ENCODE measurements at regions not wholly inside any gene's neighbourhood (a gene's known extent, or its start where the extent isn't known, plus 50 kb on each side); places are given as distances from the start of the nearest gene placed in this dataset.

DNA sequence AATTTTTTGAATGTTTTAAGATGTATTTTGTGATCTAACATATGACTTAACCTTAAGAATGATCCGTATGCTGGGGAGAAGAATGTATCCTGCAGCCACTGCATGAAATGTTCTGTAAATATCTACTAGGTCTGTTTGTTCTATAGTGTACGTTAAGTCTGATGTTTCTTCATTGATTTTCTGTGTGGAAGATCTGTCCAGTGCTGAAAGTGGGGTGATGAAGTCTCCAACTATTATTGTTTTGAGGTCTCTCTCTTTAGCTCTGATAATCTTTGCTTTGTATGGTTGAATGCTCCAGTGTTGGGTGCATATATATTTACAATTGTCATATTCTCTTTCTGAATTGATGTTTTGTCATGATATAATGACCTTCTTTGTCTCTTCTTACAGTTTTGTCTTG lies 82.5 kb upstream of the LHCGR start:
- 100% methylated on average over 1 of the region's 2 CpGs for WGBS (ENCODE audit: insufficient coverage)
- no peak overlapping the region for H3K4me3 Mint-ChIP-seq

DNA sequence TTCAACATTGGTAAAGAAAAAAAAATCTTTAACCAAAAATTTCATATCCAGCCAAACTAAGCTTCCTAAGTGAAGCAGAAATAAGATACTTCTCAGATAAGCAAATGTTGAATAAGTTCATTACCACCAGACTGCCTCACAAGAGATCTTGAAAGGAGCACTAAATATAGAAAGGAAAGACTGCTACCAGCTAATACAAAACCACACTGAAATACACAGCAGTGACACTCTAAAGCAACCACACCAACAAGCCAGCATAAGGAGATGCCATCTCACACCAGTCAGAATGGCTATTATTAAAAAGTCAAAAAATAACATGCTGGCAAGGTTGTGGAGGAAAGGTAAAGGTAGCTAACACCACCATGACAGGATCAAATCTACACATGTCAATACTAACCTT lies 74.0 kb upstream of the LHCGR start:
- Histone ChIP-seq H3K4me1 (ENCODE audit: control insufficient read depth in 1 of 2, insufficient read depth in 2 of 2, low read length in 2 of 2) (no peaks in the 10 kb centered on the region), H3K27ac (ENCODE audit: low read depth in 1 of 2, low read length in 2 of 2) (no peak overlapping the region), H3K36me3 (replicated peaks in 1 of 2; ENCODE audit: control insufficient read depth in 1 of 2, insufficient read depth in 2 of 2, low read length in 2 of 2) (no peaks in the 10 kb centered on the region), H3K4me2 (replicated peaks; ENCODE audit: extremely low read depth, low read length, poor library complexity, severe bottlenecking) (no peak overlapping the region), H2AFZ (ENCODE audit: insufficient read depth, low read depth, low read length, poor library complexity, severe bottlenecking) (no peak overlapping the region), H3K9ac (ENCODE audit: insufficient read depth, low read length, poor library complexity, severe bottlenecking) (no peak overlapping the region), H4K20me1 (ENCODE audit: insufficient read depth, low read length) (no peaks in the 10 kb centered on the region), H3K27me3 (ENCODE audit: control insufficient read depth in 2 of 2, insufficient read depth in 2 of 2, low read length in 2 of 2) (no peaks in the 10 kb centered on the region), H3K79me2 (ENCODE audit: insufficient read depth, low read length) (no peaks in the 10 kb centered on the region), H3K4me3 (replicated peaks in 1 of 3; ENCODE audit: low read depth in 2 of 3, low read length in 3 of 3) (no peak overlapping the region), H3K9me3 (replicated peaks in 1 of 2; ENCODE audit: control insufficient read depth in 1 of 2, insufficient read depth in 1 of 2, low read length in 2 of 2) (peaks cover 0 to 8% of the 10 kb centered on the region in 2 donors)
- no peak overlapping the region for H3K27ac Mint-ChIP-seq
- DNase-seq, result no peak
- no peaks in the 10 kb centered on the region for H3K27me3 Mint-ChIP-seq (ENCODE audit: low read depth in 3 of 3)
- no peaks in the 10 kb centered on the region for H3K4me1 Mint-ChIP-seq
- H3K9me3 Mint-ChIP-seq, result peaks cover 4 to 19% (median 10%) of the 10 kb centered on the region in 7 donors
- no peak overlapping the region for H3K4me3 Mint-ChIP-seq
- intact Hi-C loops (cut with micrococcal nuclease), result no loop called here
- no peaks in the 10 kb centered on the region for H3K36me3 Mint-ChIP-seq
- TF ChIP-seq, protein P1, sequence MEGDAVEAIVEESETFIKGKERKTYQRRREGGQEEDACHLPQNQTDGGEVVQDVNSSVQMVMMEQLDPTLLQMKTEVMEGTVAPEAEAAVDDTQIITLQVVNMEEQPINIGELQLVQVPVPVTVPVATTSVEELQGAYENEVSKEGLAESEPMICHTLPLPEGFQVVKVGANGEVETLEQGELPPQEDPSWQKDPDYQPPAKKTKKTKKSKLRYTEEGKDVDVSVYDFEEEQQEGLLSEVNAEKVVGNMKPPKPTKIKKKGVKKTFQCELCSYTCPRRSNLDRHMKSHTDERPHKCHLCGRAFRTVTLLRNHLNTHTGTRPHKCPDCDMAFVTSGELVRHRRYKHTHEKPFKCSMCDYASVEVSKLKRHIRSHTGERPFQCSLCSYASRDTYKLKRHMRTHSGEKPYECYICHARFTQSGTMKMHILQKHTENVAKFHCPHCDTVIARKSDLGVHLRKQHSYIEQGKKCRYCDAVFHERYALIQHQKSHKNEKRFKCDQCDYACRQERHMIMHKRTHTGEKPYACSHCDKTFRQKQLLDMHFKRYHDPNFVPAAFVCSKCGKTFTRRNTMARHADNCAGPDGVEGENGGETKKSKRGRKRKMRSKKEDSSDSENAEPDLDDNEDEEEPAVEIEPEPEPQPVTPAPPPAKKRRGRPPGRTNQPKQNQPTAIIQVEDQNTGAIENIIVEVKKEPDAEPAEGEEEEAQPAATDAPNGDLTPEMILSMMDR (IDR thresholded peaks at IDR 0.05), result no peak

More for the DNA sequence above, 82.5 kb upstream of the LHCGR start:
- Mint-ChIP-seq H3K27me3 (ENCODE audit: low read depth in 3 of 3) (no peaks in the 10 kb centered on the region), H3K27ac (no peak overlapping the region), H3K9me3 (peaks cover 4 to 28% (median 6%) of the 10 kb centered on the region in 7 donors), H3K36me3 (no peaks in the 10 kb centered on the region), H3K4me1 (no peaks in the 10 kb centered on the region)
- Histone ChIP-seq H3K4me2 (replicated peaks; ENCODE audit: extremely low read depth, low read length, poor library complexity, severe bottlenecking) (no peak overlapping the region), H3K36me3 (replicated peaks in 1 of 2; ENCODE audit: control insufficient read depth in 1 of 2, insufficient read depth in 2 of 2, low read length in 2 of 2) (no peaks in the 10 kb centered on the region), H3K9ac (ENCODE audit: insufficient read depth, low read length, poor library complexity, severe bottlenecking) (no peak overlapping the region), H3K27ac (ENCODE audit: low read depth in 1 of 2, low read length in 2 of 2) (no peak overlapping the region), H3K4me1 (ENCODE audit: control insufficient read depth in 1 of 2, insufficient read depth in 2 of 2, low read length in 2 of 2) (no peaks in the 10 kb centered on the region), H4K20me1 (ENCODE audit: insufficient read depth, low read length) (no peaks in the 10 kb centered on the region), H3K9me3 (replicated peaks in 1 of 2; ENCODE audit: control insufficient read depth in 1 of 2, insufficient read depth in 1 of 2, low read length in 2 of 2) (peaks cover 6 to 19% of the 10 kb centered on the region in 2 donors), H3K79me2 (ENCODE audit: insufficient read depth, low read length) (no peaks in the 10 kb centered on the region), H2AFZ (ENCODE audit: insufficient read depth, low read depth, low read length, poor library complexity, severe bottlenecking) (no peak overlapping the region), H3K4me3 (replicated peaks in 1 of 3; ENCODE audit: low read depth in 2 of 3, low read length in 3 of 3) (no peak overlapping the region), H3K27me3 (ENCODE audit: control insufficient read depth in 2 of 2, insufficient read depth in 2 of 2, low read length in 2 of 2) (no peaks in the 10 kb centered on the region)
- TF ChIP-seq, protein P1 (IDR thresholded peaks at IDR 0.05), result no peak
- intact Hi-C loops (cut with micrococcal nuclease), result no loop called here
- no peak for DNase-seq

Data from CD14-positive monocyte (primary cell).